Spleen (tissue), 7 donors: ENCODE measurements at regions not wholly inside any gene's neighbourhood (a gene's known extent, or its start where the extent isn't known, plus 50 kb on each side); places are given as distances from the start of the nearest gene placed in this dataset.

Experiments
- POLR2A ChIP-seq, 3 donors: fragments of 450-650 bp; IDR thresholded peaks; one replicate each; pipeline ENCODE4 v1.5.1; 2017; ENCODE audit warnings: antibody characterized with exemption in 3 of 3, mild to moderate bottlenecking in 1 of 3
- POLR2AphosphoS5 ChIP-seq, 3 donors: sonication (generic); formaldehyde crosslinking; IDR thresholded peaks; one replicate each; pipeline ENCODE4 v1.5.1; 2017; ENCODE audit warnings: antibody characterized with exemption in 3 of 3
- TF ChIP-seq, protein P1 (sequence below), 11 experiments: fragments of 200-600 bp in 7 of 11; fragments of 450-650 bp in 4 of 11; sonication (generic) in 4 of 11; IDR thresholded peaks in 8 of 11; conservative IDR thresholded peaks in 3 of 11; 1 replicate in 7 of 11; 2 replicates in 4 of 11; pipeline versions ENCODE4 v1.4.0 to v1.8.0; 2016 to 2021; ENCODE audit warnings: antibody characterized with exemption in 11 of 11, inconsistent platforms in 4 of 11, mild to moderate bottlenecking in 1 of 11
- donor health status: DM: no; HTN: no; CAD: no; lungs with moderate emphysema.
- donor health status: DM: no; HTN: no; CAD: no.
- donor health status: DM: no; HTN: no; CAD: no.

DNA sequence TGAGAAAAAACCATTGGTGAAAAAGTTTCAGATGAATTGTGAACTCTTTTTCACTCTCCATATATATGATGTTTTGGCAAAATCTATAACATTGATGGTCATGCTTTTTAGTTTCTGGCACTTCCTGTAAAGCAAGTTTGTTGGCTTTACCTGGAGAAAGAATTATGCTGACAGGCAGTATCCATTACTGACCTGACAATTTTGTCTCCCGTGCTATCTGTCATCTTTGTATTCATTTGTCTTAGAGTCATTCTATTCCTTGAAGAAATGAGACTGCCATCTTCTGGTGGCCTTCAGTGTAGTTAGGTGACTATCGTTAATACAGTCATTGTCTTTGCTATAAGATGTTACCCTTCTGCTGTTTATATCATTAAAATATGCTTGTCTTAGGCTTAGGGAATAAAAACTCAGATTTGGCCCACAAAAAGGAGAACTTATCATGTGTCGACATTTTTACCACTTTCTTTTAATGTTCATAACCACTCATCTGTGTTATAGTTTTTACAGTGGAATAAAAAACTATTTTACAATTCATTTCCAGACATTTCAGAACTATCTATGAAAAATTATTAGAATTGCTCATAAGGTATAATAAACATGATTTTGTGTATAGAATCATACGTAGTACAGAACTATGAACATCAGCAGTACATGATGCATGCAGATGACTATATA lies 707.0 kb downstream of the EPM2A start:
- TF ChIP-seq, protein P1, sequence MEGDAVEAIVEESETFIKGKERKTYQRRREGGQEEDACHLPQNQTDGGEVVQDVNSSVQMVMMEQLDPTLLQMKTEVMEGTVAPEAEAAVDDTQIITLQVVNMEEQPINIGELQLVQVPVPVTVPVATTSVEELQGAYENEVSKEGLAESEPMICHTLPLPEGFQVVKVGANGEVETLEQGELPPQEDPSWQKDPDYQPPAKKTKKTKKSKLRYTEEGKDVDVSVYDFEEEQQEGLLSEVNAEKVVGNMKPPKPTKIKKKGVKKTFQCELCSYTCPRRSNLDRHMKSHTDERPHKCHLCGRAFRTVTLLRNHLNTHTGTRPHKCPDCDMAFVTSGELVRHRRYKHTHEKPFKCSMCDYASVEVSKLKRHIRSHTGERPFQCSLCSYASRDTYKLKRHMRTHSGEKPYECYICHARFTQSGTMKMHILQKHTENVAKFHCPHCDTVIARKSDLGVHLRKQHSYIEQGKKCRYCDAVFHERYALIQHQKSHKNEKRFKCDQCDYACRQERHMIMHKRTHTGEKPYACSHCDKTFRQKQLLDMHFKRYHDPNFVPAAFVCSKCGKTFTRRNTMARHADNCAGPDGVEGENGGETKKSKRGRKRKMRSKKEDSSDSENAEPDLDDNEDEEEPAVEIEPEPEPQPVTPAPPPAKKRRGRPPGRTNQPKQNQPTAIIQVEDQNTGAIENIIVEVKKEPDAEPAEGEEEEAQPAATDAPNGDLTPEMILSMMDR (IDR thresholded peaks at IDR 0.05 in 8 of 11, conservative IDR thresholded peaks at IDR 0.05 in 3 of 11), result no peak
- TF ChIP-seq POLR2A (IDR thresholded peaks at IDR 0.05) (no peak), POLR2AphosphoS5 (IDR thresholded peaks at IDR 0.05) (no peak)
